Brain pericyte (primary cell): ENCODE measurements at regions not wholly inside any gene's neighbourhood (a gene's known extent, or its start where the extent isn't known, plus 50 kb on each side); places are given as distances from the start of the nearest gene placed in this dataset.

Experiments
- DNase-seq: peaks from one replicate; pipeline ENCODE4 v3.0.0-alpha.2; 2012; ENCODE audit warnings: low read depth, low spot score

DNA sequence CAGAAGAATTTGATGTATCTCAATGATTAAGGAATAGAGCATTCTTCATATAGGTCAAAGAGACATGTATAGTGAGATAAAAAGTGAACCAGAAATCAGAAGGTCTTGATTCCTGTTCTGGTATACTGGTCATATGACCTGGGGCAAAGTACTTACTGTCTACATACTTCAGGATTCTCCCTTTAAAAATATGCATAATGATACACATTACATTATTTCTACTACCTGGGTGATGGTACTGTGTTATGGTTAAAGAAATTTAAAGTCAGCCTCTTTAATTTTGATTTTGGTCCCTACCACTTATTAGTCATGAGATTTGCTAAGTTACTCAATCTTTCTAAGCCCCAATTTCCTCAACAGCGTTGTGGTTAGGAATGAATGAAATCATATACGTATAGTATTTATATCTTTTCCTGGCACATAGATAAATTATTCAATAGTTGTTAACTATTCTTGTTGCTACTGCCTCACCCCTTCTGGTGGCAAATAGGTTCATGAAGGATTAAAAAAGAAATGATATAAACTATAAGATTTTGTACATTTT is 984.1 kb downstream of the TLE4 start:
- DNase-seq: no peak

DNA sequence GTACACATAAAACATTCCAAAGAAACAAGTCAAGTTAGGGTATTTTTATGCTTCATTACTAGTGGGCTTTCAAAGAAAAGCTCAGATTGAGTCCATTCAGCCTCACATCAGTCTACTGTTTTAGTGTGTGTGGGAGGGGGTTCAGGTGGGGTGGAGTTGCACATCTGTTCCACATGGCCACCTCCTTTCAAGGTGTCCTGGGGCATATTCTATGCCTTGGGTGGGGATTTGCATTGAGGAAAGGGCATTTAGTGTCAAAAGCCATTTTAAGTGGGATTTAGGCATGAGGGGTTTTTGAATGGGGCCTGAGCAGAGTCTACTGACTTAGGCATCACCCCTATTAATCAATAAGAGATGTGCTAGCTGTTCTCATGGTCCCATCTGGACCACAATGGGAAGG is 983.1 kb downstream of the TLE4 start:
- DNase-seq: no peak

DNA sequence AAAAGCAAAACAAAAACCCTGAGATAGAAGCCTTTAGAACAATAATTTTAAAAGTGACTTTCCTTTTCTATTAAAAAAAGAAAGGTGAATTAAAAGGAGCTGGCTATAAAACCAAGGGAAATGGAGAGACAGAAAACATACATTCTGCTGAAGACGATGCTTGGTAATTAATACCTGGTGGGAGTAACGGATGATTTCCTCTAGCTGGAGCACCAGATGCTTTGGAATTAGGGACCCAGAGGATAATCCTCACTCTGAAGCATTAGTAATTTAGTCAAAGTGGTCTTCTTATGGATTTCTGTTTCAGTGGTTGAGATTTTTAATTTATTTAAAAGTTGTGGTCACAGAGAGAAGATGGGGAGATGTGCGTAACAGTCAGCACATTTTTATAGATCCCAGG is 982.5 kb downstream of the TLE4 start:
- DNase-seq: no peak

- DNase-seq: peak; percentile 75
Measured at GRCh38 chr9:80552931-80553330, 981.2 kb downstream of the TLE4 start.

DNA sequence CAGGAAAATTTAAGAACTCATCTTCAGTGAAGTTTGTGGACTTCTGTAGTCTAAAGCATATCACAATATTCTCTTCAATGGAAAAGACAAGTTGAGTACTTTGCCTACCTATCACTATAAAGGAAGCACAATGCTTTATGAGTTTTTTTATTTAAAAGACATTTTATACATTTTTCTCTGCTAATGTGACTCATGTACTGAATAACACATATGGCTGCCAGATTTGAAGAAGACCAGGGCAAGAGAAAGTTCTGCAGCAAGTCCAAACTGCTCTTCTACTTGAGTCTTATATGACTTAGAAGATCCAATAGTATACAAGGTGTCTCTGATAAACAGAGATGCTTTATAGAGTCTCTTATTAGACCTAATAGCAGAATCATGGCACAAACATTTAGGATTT is 978.4 kb downstream of the TLE4 start:
- DNase-seq: no peak

- no peak for DNase-seq
Measured at GRCh38 chr9:80547613-80548012, 975.8 kb downstream of the TLE4 start.

GRCh38 chr9:80540387-80540786 is 968.6 kb downstream of the TLE4 start:
- DNase-seq: no peak

DNA sequence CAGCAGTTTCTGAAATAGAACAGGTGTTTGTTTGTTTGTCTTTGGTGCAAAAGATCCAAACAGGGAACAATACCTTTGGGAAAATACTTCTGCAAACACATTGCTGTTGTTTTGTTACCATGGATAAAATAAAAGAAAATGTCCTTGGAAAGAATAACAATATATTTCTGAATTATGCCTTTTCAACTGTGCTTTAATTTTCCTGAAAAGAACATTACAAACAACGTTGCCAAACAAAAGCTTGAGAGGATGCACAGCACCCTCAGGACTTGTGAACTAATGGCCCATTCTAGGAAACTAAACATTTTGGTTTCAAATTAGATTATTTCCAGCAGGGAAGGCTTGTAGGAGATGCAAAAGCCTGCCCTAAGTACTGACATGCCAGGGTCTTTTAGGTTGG is 967.2 kb downstream of the TLE4 start:
- DNase-seq: no peak

DNA sequence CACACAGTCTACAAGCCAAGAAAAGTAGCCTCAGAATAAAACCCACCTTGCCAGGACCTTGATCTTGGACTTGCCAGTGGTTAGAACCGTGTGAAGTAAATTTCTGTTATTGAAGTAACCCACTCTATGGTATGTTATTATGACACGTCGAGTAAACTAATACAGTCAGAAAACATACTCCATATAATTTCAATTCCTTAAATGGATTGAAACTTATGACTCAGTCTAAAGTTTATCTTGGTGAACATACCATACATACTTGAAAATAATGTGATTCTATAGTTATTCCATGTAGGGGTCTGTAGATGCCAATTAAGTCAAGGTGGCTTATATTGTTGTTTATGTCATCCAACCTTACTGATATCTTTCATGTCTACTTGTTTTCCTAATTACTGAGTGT is 950.7 kb downstream of the TLE4 start:
- DNase-seq: no peak

- no peak for DNase-seq
Measured at GRCh38 chr9:80521151-80521550, 949.4 kb downstream of the TLE4 start.

DNA sequence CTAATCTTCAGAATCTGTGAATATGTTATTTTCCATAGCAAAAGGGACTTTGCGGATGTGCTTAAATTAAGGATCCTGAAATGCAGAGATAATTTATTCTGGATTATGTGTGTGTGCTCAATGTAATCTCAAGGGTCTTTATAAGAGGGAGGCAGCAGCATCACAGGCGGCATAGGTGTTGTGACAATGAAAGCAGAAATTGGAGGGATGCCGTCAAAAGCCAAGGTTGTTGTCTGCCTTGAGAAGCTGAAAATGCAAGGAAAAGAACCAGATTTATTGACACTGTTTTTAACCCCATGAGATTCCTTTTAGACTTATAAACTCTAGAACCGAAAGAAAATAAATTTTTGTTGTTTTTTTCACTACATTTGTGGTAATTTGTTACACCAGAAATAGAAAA is 948.5 kb downstream of the TLE4 start:
- DNase-seq: no peak

- DNase-seq: no peak
Measured at GRCh38 chr9:80518441-80518840, 946.7 kb downstream of the TLE4 start.

DNA sequence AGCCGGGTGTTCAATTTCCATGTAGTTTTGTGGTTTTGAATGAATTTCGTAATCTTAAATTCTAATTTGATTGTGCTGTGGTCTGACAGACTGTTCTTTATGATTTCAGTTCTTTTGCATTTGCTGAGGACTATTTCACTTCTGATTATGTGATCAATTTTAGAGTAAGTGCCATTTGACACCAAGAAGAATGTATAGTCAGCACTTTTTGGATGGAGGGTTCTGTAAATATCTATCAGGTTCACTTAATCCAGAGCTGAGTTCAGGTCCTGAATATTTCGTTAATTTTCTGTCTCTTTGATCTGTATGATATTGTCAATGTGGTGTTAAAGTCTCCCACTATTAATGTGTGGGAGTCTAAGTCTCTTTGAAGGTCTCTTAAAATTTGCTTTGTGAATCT is 944.9 kb downstream of the TLE4 start:
- DNase-seq: no peak

GRCh38 chr9:80509358-80509757 is 937.6 kb downstream of the TLE4 start:
- DNase-seq: no peak

GRCh38 chr9:80507611-80508010 is 935.8 kb downstream of the TLE4 start:
- no peak for DNase-seq

DNA sequence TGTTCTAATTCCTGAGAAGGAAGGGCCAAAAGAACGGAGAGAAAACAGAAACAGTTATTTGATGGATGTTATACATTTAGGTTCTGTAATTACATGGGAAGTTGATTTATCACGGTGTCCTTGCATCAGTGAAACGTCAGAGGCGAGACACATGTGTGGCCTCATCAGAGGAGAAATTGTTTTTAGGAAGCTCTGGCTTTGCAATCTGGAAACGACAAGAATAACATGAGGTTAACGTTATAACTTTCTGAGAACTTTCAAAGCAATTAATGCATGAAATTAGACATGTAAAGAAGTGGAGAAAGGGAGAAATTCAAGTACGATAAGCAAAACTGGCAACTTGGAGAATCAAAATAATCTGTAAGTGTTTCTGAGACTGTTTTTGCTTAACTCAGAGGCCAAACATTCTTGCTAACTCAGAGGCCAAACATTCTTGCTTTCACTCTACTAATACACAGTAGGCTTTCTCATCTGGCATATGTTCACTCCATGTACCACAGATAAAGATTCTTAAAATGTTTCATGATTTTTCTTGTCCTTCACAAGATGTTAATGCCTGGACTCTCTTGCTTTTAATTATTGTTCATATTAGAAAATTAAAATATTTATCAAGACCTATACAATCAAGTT is 933.0 kb downstream of the TLE4 start:
- no peak for DNase-seq

- DNase-seq: no peak
Measured at GRCh38 chr9:80503671-80504281, 932.0 kb downstream of the TLE4 start.

GRCh38 chr9:80502306-80502705 is 930.5 kb downstream of the TLE4 start:
- DNase-seq: no peak

- no peak for DNase-seq
Measured at GRCh38 chr9:80501635-80502034, 929.9 kb downstream of the TLE4 start.

GRCh38 chr9:80500300-80500699 is 928.5 kb downstream of the TLE4 start:
- no peak for DNase-seq

DNA sequence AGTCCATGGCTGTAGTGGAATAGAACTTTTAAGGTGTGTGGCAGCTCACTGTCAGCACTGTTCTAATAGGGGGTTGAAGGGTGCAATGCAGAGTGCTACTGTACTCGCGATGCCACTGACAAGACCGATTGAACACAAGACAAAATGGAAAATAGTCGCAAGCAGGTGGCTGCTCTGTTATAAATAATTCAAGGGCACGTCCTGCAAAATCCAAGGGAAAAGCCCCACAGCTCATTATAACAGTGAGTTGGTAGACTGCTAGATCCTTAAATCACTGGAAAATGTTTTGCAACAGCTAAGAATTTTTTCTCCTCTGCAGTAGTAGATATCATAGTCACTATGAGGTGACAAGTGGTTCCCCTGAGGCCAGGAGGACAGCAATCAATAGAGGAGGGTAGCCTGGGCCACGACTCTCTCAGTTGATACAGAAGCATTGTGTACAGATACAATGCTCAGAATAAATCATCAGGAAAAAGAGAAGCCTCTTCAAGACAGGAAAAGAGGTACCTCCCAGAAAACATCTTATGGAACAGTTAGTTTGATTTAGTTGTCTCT is 926.3 kb downstream of the TLE4 start:
- no peak for DNase-seq

DNA sequence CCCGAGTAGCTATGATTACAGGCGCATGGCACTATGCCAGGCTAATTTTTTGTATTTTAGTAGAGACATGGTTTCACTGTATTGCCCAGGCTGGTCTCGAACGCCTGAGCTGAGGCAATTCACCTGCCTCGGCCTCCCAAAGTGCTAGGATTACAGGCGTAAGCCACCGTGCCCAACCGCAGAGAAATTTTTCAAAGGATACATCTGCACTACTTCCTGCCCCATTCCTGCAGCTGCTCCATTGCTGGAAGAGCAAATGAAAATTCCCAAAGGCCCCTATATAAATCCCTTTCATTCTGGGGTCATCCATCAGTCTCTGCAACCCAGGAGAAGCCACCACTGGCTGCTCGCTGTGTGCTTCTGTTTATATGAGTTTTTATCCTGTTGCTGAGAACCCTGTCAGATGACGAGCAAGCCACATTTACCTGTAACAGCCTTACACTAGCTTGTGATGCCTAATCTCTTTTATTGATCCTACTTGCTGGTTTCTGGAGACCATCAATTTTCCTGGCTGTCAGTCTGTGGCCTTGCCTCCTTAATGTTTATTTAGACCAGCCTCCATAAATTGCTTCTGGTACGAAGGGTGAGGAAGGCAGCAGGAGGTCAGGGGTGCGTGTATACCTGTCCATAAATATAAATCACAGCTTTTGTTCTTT is 925.3 kb downstream of the TLE4 start:
- no peak for DNase-seq

- DNase-seq: no peak
Measured at GRCh38 chr9:80493258-80493657, 921.5 kb downstream of the TLE4 start.
